ENCODE measurements at regions not wholly inside any gene's neighbourhood (a gene's known extent, or its start where the extent isn't known, plus 50 kb on each side); places are given as distances from the start of the nearest gene placed in this dataset.
A peak's percentile ranks its signal among the peaks of the same experiment; 100 is the strongest.

- Histone ChIP-seq H3K4me3 (no peak overlapping the region), H3K4me1 (peaks cover 40 to 78% (median 44%) of the 10 kb centered on the region in 4 donors), H3K27me3 (no peaks in the 10 kb centered on the region), H3K27ac (peak overlapping the region; percentile 43 to 92 (median 87)), H3K36me3 (no peaks in the 10 kb centered on the region), H3K9me3 (no peaks in the 10 kb centered on the region)
- intact Hi-C loops (cut with DNase I; ENCODE audit: low total_unique reads), result no loop called here
- DNase-seq, result peak; percentile 81 to 84
- TF ChIP-seq EP300 (IDR thresholded peaks at IDR 0.05) (no peak), POLR2A (IDR thresholded peaks at IDR 0.05) (no peak), CTCF (IDR thresholded peaks at IDR 0.05) (no peak), POLR2AphosphoS5 (IDR thresholded peaks at IDR 0.05) (peak in 2 of 3 donors; percentile 16 to 64)
- WGBS, 5 donors, result 41 to 65% (median 53%) methylated on average over 9 of the region's 9 CpGs
Observed at GRCh38 chr4:184329235-184329634, 111.6 kb upstream of the ENPP6 start.

GRCh38 chr4:184328022-184328736 is 110.5 kb upstream of the ENPP6 start:
- TF ChIP-seq POLR2AphosphoS5 (IDR thresholded peaks at IDR 0.05), result no peak
- TF ChIP-seq CTCF (IDR thresholded peaks at IDR 0.05), result no peak
- no peak for TF ChIP-seq EP300 (IDR thresholded peaks at IDR 0.05)
- TF ChIP-seq POLR2A (IDR thresholded peaks at IDR 0.05), result no peak
- Histone ChIP-seq H3K4me1 (peaks cover 40 to 69% (median 44%) of the 10 kb centered on the region in 4 donors), H3K9me3 (no peaks in the 10 kb centered on the region), H3K27me3 (no peaks in the 10 kb centered on the region), H3K36me3 (no peaks in the 10 kb centered on the region), H3K27ac (peak overlapping the region in 3 of 5 donors; percentile 87 to 92 (median 87)), H3K4me3 (no peak overlapping the region)
- intact Hi-C loops (cut with DNase I; ENCODE audit: low total_unique reads), result no loop called here
- no peak for DNase-seq
- WGBS, 5 donors, result 67 to 81% (median 71%) methylated on average over 7 of the region's 7 CpGs

GRCh38 chr4:184324939-184325477 is 107.3 kb upstream of the ENPP6 start:
- TF ChIP-seq CTCF (IDR thresholded peaks at IDR 0.05) (no peak), POLR2AphosphoS5 (IDR thresholded peaks at IDR 0.05) (no peak), EP300 (IDR thresholded peaks at IDR 0.05) (no peak), POLR2A (IDR thresholded peaks at IDR 0.05) (no peak)
- intact Hi-C loops (cut with DNase I; ENCODE audit: low total_unique reads), result no loop called here
- Histone ChIP-seq H3K36me3 (no peaks in the 10 kb centered on the region), H3K4me1 (peaks cover 12 to 37% (median 15%) of the 10 kb centered on the region in 4 donors), H3K9me3 (no peaks in the 10 kb centered on the region), H3K27me3 (no peaks in the 10 kb centered on the region), H3K4me3 (no peak overlapping the region), H3K27ac (no peak overlapping the region)
- no peak for DNase-seq
- 84 to 89% (median 88%) methylated on average over 6 of the region's 6 CpGs for WGBS, 5 donors

- intact Hi-C loops (cut with DNase I; ENCODE audit: low total_unique reads), result no loop called here
- 93 to 97% (median 95%) methylated on average over 2 of the region's 2 CpGs for WGBS, 5 donors
Observed at GRCh38 chr4:184322328-184323025, 104.8 kb upstream of the ENPP6 start.

More at GRCh38 chr4:184322328-184323025, 104.8 kb upstream of the ENPP6 start:
- H3K4me3 ChIP-seq, result no peak overlapping the region
- no peak overlapping the region for H3K27ac ChIP-seq
- no peak for DNase-seq
- no peaks in the 10 kb centered on the region for H3K27me3 ChIP-seq
- no peak for TF ChIP-seq EP300 (IDR thresholded peaks at IDR 0.05)
- TF ChIP-seq POLR2A (IDR thresholded peaks at IDR 0.05), result no peak
- TF ChIP-seq POLR2AphosphoS5 (IDR thresholded peaks at IDR 0.05), result no peak
- TF ChIP-seq CTCF (IDR thresholded peaks at IDR 0.05), result no peak
- H3K4me1 ChIP-seq, result peaks cover 0 to 14% (median 0%) of the 10 kb centered on the region in 4 donors
- H3K9me3 ChIP-seq, result no peaks in the 10 kb centered on the region
- no peaks in the 10 kb centered on the region for H3K36me3 ChIP-seq
